ENCODE measurements at regions not wholly inside any gene's neighbourhood (a gene's known extent, or its start where the extent isn't known, plus 50 kb on each side); places are given as distances from the start of the nearest gene placed in this dataset.

- TF ChIP-seq ESRRA (IDR thresholded peaks at IDR 0.05; ENCODE audit: low read length) = no peak
- POLR2A ChIA-PET = interaction anchor here (0.6 kb wide), 1 partner anchor 210 kb away, joined by 3 read pairs; no protein-coding TSS in a partner anchor
- Histone ChIP-seq H3K79me2 (ENCODE audit: control insufficient read depth, insufficient read depth, low read length) (no peaks in the 10 kb centered on the region), H3K9ac (ENCODE audit: control insufficient read depth, insufficient read depth, low read length) (no peak overlapping the region), H3K27me3 (replicated peaks in 1 of 2; ENCODE audit: control insufficient read depth in 2 of 2, insufficient read depth in 2 of 2, low read length in 1 of 2) (no peaks in the 10 kb centered on the region), H3K27ac (ENCODE audit: control insufficient read depth, insufficient read depth) (no peak overlapping the region), H4K20me1 (ENCODE audit: control insufficient read depth, insufficient read depth) (no peaks in the 10 kb centered on the region), H3K4me3 (no peak overlapping the region), H3K9me3 (replicated peaks; ENCODE audit: control insufficient read depth, insufficient read depth, low read length) (no peaks in the 10 kb centered on the region), H3K4me2 (ENCODE audit: control insufficient read depth, insufficient read depth) (no peak overlapping the region), H3K4me1 (ENCODE audit: control insufficient read depth, insufficient read depth, low read length) (no peaks in the 10 kb centered on the region), H2AFZ (ENCODE audit: control insufficient read depth, low read depth, low read length) (no peak overlapping the region), H3K36me3 (ENCODE audit: control insufficient read depth in 2 of 2, insufficient read depth in 2 of 2, low read length in 1 of 2) (no peaks in the 10 kb centered on the region)
- 24% methylated on average over 5 of the region's 5 CpGs for WGBS (ENCODE audit: insufficient coverage, insufficient replicate concordance, low lambda C conversion rate, missing lambda C conversion rate)
- FAIRE-seq = no peak
- ATAC-seq = no peak
- SMC1A ChIA-PET (ENCODE audit: uncharacterized antibody, unreplicated experiment) = no interaction called here
- in situ Hi-C loops (cut with MboI) (no loop called here), intact Hi-C loops (cut with micrococcal nuclease; ENCODE audit: unreplicated experiment) (no loop called here)
- CTCF ChIA-PET = no interaction called here
- RAD21 ChIA-PET (ENCODE audit: unreplicated experiment) = no interaction called here
- no peak for DNase-seq (ENCODE audit: low read depth, low spot score)
- no TSS peak for BruUV-seq (replicated peaks)
Observed at GRCh38 chr7:40983111-40983510, 719.8 kb downstream of the INHBA start.

- no peak overlapping the region for H3K9ac ChIP-seq (ENCODE audit: control insufficient read depth, insufficient read depth, low read length)
- BruUV-seq (replicated peaks) = no TSS peak
- no peaks in the 10 kb centered on the region for H3K36me3 ChIP-seq (ENCODE audit: control insufficient read depth in 2 of 2, insufficient read depth in 2 of 2, low read length in 1 of 2)
- H3K4me3 ChIP-seq = no peak overlapping the region
- POLR2A ChIA-PET = no interaction called here
- no peak overlapping the region for H3K27ac ChIP-seq (ENCODE audit: control insufficient read depth, insufficient read depth)
- DNase-seq (ENCODE audit: low read depth, low spot score) (no peak), ATAC-seq (no peak), FAIRE-seq (no peak)
- SMC1A ChIA-PET (ENCODE audit: uncharacterized antibody, unreplicated experiment) = no interaction called here
- 18% methylated on average over 6 of the region's 6 CpGs for WGBS (ENCODE audit: insufficient coverage, insufficient replicate concordance, low lambda C conversion rate, missing lambda C conversion rate)
- H3K79me2 ChIP-seq (ENCODE audit: control insufficient read depth, insufficient read depth, low read length) = no peaks in the 10 kb centered on the region
- RAD21 ChIA-PET (ENCODE audit: unreplicated experiment) = no interaction called here
- H3K9me3 ChIP-seq (replicated peaks; ENCODE audit: control insufficient read depth, insufficient read depth, low read length) = no peaks in the 10 kb centered on the region
- CTCF ChIA-PET = no interaction called here
- H3K4me2 ChIP-seq (ENCODE audit: control insufficient read depth, insufficient read depth) = no peak overlapping the region
- no peak overlapping the region for H2AFZ ChIP-seq (ENCODE audit: control insufficient read depth, low read depth, low read length)
- TF ChIP-seq GATAD2B (conservative IDR thresholded peaks at IDR 0.05; ENCODE audit: low read depth) = no peak
- no peak for TF ChIP-seq TBL1XR1 (IDR thresholded peaks at IDR 0.05; ENCODE audit: low read depth, low read length)
- TF ChIP-seq JUNB (IDR thresholded peaks at IDR 0.05) = no peak
- no peak for TF ChIP-seq ELK1 (IDR thresholded peaks at IDR 0.05; ENCODE audit: low read depth, low read length)
- no peak for TF ChIP-seq TAF1 (IDR thresholded peaks at IDR 0.05; ENCODE audit: borderline replicate concordance, low read depth, low read length)
- TF ChIP-seq SIN3A (IDR thresholded peaks at IDR 0.05; ENCODE audit: low read depth, low read length) = no peak
- no peak for TF ChIP-seq BACH1 (IDR thresholded peaks at IDR 0.05; ENCODE audit: borderline replicate concordance)
- TF ChIP-seq MEF2B (IDR thresholded peaks at IDR 0.05; ENCODE audit: partially characterized antibody, poor library complexity, severe bottlenecking) = no peak
- H4K20me1 ChIP-seq (ENCODE audit: control insufficient read depth, insufficient read depth) = no peaks in the 10 kb centered on the region
- H3K27me3 ChIP-seq (replicated peaks in 1 of 2; ENCODE audit: control insufficient read depth in 2 of 2, insufficient read depth in 2 of 2, low read length in 1 of 2) = no peaks in the 10 kb centered on the region
- no peaks in the 10 kb centered on the region for H3K4me1 ChIP-seq (ENCODE audit: control insufficient read depth, insufficient read depth, low read length)
- intact Hi-C loops (cut with micrococcal nuclease; ENCODE audit: unreplicated experiment) (no loop called here), in situ Hi-C loops (cut with MboI) (no loop called here)
Observed at GRCh38 chr7:40979296-40979695, 723.6 kb downstream of the INHBA start.

All from GM12878 (cell line).